ENCODE measurements at regions not wholly inside any gene's neighbourhood (a gene's known extent, or its start where the extent isn't known, plus 50 kb on each side); places are given as distances from the start of the nearest gene placed in this dataset.

DNA sequence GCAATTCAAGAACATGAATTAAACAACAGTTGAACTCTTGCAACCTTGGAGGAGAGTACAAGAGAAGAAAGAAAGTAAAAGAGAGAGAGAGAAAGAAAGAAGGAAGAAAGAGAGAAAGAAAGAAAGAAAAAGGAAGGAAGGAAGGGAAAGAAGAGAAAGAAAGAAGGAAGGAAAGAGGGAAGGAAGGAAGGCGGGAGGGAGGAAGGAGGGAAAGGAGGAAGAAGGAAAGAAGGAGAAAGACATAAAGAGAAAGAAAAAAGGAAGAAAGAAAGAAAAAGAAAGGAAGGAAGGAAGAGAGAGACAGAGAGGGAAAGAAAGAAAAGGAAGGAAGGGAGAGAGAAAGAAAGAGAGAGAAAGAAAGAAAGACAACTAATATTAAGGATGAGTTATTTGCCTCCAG lies 1106.7 kb downstream of the TYW1 start:
- intact Hi-C loops (cut with micrococcal nuclease): no loop called here
- H3K27ac Mint-ChIP-seq: no peak overlapping the region
- no peak overlapping the region for H3K4me3 ChIP-seq (ENCODE audit: low read length)
- H3K27me3 Mint-ChIP-seq (ENCODE audit: low read depth in 2 of 2): no peaks in the 10 kb centered on the region
- ATAC-seq (no peak), DNase-seq (no peak)
- no peak overlapping the region for H3K27ac ChIP-seq (ENCODE audit: low read length)
- no peak overlapping the region for H3K4me3 Mint-ChIP-seq
- H3K36me3 Mint-ChIP-seq: no peaks in the 10 kb centered on the region
- H3K9me3 Mint-ChIP-seq: peaks cover 11 to 14% of the 10 kb centered on the region in 2 donors
- WGBS (ENCODE audit: insufficient coverage): 86% methylated on average over 1 of the region's 1 CpG
- H3K4me1 ChIP-seq (ENCODE audit: control insufficient read depth, insufficient read depth, low read length): no peaks in the 10 kb centered on the region
- TF ChIP-seq, protein P1, sequence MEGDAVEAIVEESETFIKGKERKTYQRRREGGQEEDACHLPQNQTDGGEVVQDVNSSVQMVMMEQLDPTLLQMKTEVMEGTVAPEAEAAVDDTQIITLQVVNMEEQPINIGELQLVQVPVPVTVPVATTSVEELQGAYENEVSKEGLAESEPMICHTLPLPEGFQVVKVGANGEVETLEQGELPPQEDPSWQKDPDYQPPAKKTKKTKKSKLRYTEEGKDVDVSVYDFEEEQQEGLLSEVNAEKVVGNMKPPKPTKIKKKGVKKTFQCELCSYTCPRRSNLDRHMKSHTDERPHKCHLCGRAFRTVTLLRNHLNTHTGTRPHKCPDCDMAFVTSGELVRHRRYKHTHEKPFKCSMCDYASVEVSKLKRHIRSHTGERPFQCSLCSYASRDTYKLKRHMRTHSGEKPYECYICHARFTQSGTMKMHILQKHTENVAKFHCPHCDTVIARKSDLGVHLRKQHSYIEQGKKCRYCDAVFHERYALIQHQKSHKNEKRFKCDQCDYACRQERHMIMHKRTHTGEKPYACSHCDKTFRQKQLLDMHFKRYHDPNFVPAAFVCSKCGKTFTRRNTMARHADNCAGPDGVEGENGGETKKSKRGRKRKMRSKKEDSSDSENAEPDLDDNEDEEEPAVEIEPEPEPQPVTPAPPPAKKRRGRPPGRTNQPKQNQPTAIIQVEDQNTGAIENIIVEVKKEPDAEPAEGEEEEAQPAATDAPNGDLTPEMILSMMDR (IDR thresholded peaks at IDR 0.05): no peak
- peaks cover 5% of the 10 kb centered on the region for H3K9me3 ChIP-seq (ENCODE audit: control insufficient read depth, insufficient read depth, low read length)
- H3K4me1 Mint-ChIP-seq: no peaks in the 10 kb centered on the region
- H3K27me3 ChIP-seq (ENCODE audit: control insufficient read depth, insufficient read depth, low read length): no peaks in the 10 kb centered on the region
- no peaks in the 10 kb centered on the region for H3K36me3 ChIP-seq (ENCODE audit: control insufficient read depth, insufficient read depth, low read length)

DNA sequence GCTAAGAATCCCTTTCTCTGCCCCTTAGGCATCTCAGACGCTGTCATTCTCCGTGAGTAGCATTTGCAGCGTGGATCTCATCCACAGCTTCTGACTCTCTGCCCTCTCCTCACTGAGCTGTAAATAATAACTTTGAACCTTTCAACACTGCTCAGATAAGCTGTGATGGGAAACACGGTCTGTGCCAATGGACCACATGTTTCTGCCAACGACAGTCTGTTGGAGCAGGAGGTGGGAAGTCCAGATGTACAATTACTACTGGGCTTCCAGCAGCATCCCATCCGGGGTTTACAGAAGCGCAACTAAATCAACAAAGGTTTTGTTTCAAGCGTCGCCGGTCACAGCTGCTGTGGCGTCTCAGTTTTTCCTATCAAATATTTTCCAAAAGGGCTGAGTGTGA lies 1110.6 kb downstream of the TYW1 start:
- H3K36me3 ChIP-seq (ENCODE audit: control insufficient read depth, insufficient read depth, low read length): no peaks in the 10 kb centered on the region
- no peak overlapping the region for H3K4me3 ChIP-seq (ENCODE audit: low read length)
- ATAC-seq (no peak), DNase-seq (no peak)
- TF ChIP-seq, protein P1 (IDR thresholded peaks at IDR 0.05): no peak
- Mint-ChIP-seq H3K4me1 (no peaks in the 10 kb centered on the region), H3K36me3 (no peaks in the 10 kb centered on the region), H3K9me3 (peaks cover 14 to 18% of the 10 kb centered on the region in 2 donors), H3K27ac (no peak overlapping the region), H3K27me3 (ENCODE audit: low read depth in 2 of 2) (no peaks in the 10 kb centered on the region), H3K4me3 (no peak overlapping the region)
- peaks cover 8% of the 10 kb centered on the region for H3K9me3 ChIP-seq (ENCODE audit: control insufficient read depth, insufficient read depth, low read length)
- intact Hi-C loops (cut with micrococcal nuclease): no loop called here
- H3K4me1 ChIP-seq (ENCODE audit: control insufficient read depth, insufficient read depth, low read length): no peaks in the 10 kb centered on the region
- 90% methylated on average over 11 of the region's 11 CpGs for WGBS (ENCODE audit: insufficient coverage)
- no peak overlapping the region for H3K27ac ChIP-seq (ENCODE audit: low read length)
- no peaks in the 10 kb centered on the region for H3K27me3 ChIP-seq (ENCODE audit: control insufficient read depth, insufficient read depth, low read length)

DNA sequence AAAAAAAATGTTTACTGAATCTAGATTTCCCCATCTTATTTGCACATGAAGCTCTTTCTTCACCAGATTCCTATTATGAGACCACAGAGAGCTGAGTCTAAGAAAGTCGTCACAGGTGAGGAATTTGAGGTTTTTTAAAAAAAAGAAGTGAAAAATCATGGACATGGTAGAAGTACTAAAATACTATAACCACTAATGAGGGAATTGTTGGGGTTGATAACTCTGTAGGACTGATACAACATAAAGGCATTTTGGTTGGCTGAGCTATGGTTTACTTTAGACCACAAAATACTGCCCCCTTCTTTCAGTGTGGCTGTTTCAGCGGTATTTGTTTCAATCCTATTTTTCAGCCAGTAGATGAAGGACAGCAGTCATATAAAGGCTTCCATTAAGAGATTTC lies 1111.3 kb downstream of the TYW1 start:
- WGBS (ENCODE audit: insufficient coverage): 89% methylated on average over 1 of the region's 2 CpGs
- peaks cover 14 to 22% of the 10 kb centered on the region in 2 donors for H3K9me3 Mint-ChIP-seq
- Histone ChIP-seq H3K4me3 (ENCODE audit: low read length) (no peak overlapping the region), H3K27ac (ENCODE audit: low read length) (no peak overlapping the region), H3K36me3 (ENCODE audit: control insufficient read depth, insufficient read depth, low read length) (no peaks in the 10 kb centered on the region), H3K4me1 (ENCODE audit: control insufficient read depth, insufficient read depth, low read length) (no peaks in the 10 kb centered on the region), H3K27me3 (ENCODE audit: control insufficient read depth, insufficient read depth, low read length) (no peaks in the 10 kb centered on the region), H3K9me3 (ENCODE audit: control insufficient read depth, insufficient read depth, low read length) (peaks cover 8% of the 10 kb centered on the region)
- TF ChIP-seq, protein P1 (IDR thresholded peaks at IDR 0.05): no peak
- intact Hi-C loops (cut with micrococcal nuclease): no loop called here
- no peak overlapping the region for H3K4me3 Mint-ChIP-seq
- H3K27me3 Mint-ChIP-seq (ENCODE audit: low read depth in 2 of 2): no peaks in the 10 kb centered on the region
- H3K27ac Mint-ChIP-seq: no peak overlapping the region
- ATAC-seq: no peak
- no peaks in the 10 kb centered on the region for H3K36me3 Mint-ChIP-seq
- no peak for DNase-seq
- no peaks in the 10 kb centered on the region for H3K4me1 Mint-ChIP-seq

DNA sequence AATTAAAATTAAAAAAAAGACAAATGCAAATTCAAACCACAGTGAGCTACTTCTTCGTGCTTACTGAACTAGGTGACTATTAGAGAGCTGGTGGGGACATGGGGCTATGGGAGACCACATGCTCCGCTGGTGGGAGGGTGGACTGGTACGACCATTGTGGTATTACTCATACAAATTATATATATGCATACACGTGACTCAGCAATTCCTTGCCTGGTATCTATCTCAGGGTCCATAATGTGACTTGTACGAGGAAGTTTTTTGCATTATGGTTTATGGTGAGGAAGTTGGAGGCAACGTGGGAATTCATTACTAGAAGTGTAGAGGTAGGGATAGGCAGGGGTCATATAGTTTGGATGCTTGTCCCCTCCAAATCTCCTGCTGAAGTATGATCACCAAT lies 1112.7 kb downstream of the TYW1 start:
- DNase-seq (no peak), ATAC-seq (no peak)
- no peak overlapping the region for H3K4me3 Mint-ChIP-seq
- intact Hi-C loops (cut with micrococcal nuclease): no loop called here
- Histone ChIP-seq H3K27ac (ENCODE audit: low read length) (no peak overlapping the region), H3K36me3 (ENCODE audit: control insufficient read depth, insufficient read depth, low read length) (no peaks in the 10 kb centered on the region), H3K4me3 (ENCODE audit: low read length) (no peak overlapping the region), H3K9me3 (ENCODE audit: control insufficient read depth, insufficient read depth, low read length) (peaks cover 8% of the 10 kb centered on the region), H3K27me3 (ENCODE audit: control insufficient read depth, insufficient read depth, low read length) (no peaks in the 10 kb centered on the region), H3K4me1 (ENCODE audit: control insufficient read depth, insufficient read depth, low read length) (no peaks in the 10 kb centered on the region)
- TF ChIP-seq, protein P1 (IDR thresholded peaks at IDR 0.05): no peak
- H3K36me3 Mint-ChIP-seq: no peaks in the 10 kb centered on the region
- WGBS (ENCODE audit: insufficient coverage): 22% methylated on average over 2 of the region's 6 CpGs
- no peaks in the 10 kb centered on the region for H3K27me3 Mint-ChIP-seq (ENCODE audit: low read depth in 2 of 2)
- no peak overlapping the region for H3K27ac Mint-ChIP-seq
- no peaks in the 10 kb centered on the region for H3K4me1 Mint-ChIP-seq
- peaks cover 10 to 15% of the 10 kb centered on the region in 2 donors for H3K9me3 Mint-ChIP-seq

All from natural killer cell (primary cell).